Neural cell (in vitro differentiated cells): ENCODE measurements at regions not wholly inside any gene's neighbourhood (a gene's known extent, or its start where the extent isn't known, plus 50 kb on each side); places are given as distances from the start of the nearest gene placed in this dataset.
A peak's percentile ranks its signal among the peaks of the same experiment; 100 is the strongest.

Experiments
- H2AFZ ChIP-seq: fragments of 200-600, 300-800 bp; sonication (generic), shearing (Covaris generic); 2 replicates; pipeline ENCODE4 v1.6.0; 2014; ENCODE audit warnings: low read depth, mild to moderate bottlenecking, antibody characterized with exemption, low read length, moderate library complexity
- H3F3A ChIP-seq: fragments of 200-600 bp; shearing (Covaris generic); 2 replicates; pipeline ENCODE4 v1.6.1; 2016; ENCODE audit warnings: mild to moderate bottlenecking, moderate library complexity, mixed read lengths, antibody characterized with exemption, low read length; ENCODE audit not compliant: insufficient read depth, poor library complexity, severe bottlenecking
- H3K27ac ChIP-seq: fragments of 200-600, 300-800 bp; sonication (generic), shearing (Covaris generic); 2 replicates; pipeline ENCODE4 v1.5.1; 2014; ENCODE audit warnings: mild to moderate bottlenecking, low read length, moderate library complexity
- H3K27me3 ChIP-seq: fragments of 300-800, 200-600 bp; sonication (generic), shearing (Covaris generic); 2 replicates; pipeline ENCODE4 v1.6.0; 2014; ENCODE audit warnings: mild to moderate bottlenecking, low read depth, low read length, moderate library complexity; ENCODE audit not compliant: insufficient read depth
- H3K36me3 ChIP-seq: fragments of 300-800, 200-600 bp; sonication (generic), shearing (Covaris generic); 2 replicates; pipeline ENCODE4 v1.5.1; 2014; ENCODE audit warnings: mild to moderate bottlenecking, antibody characterized with exemption, low read length, moderate library complexity; ENCODE audit not compliant: insufficient read depth
- H3K4me2 ChIP-seq: fragments of 300-800, 200-600 bp; sonication (generic), shearing (Covaris generic); 2 replicates; pipeline ENCODE4 v1.6.0; 2014; ENCODE audit warnings: mild to moderate bottlenecking, low read length
- H3K4me3 ChIP-seq: fragments of 300-800, 200-600 bp; sonication (generic), shearing (Covaris generic); 2 replicates; pipeline ENCODE4 v1.5.1; 2014; ENCODE audit warnings: mild to moderate bottlenecking, low read length, moderate library complexity
- H3K79me2 ChIP-seq: fragments of 200-600 bp; shearing (Covaris generic); replicated peaks from 2 replicates; pipeline ENCODE4 v1.6.0; 2014; ENCODE audit warnings: mild to moderate bottlenecking, low read length, moderate library complexity; ENCODE audit not compliant: insufficient read depth
- H3K9ac ChIP-seq: fragments of 300-800, 200-600 bp; sonication (generic), shearing (Covaris generic); 2 replicates; pipeline ENCODE4 v1.6.1; 2016; ENCODE audit warnings: mild to moderate bottlenecking, low read length, mixed read lengths
- H3K9me2 ChIP-seq: fragments of 200-600 bp; shearing (Covaris generic); 2 replicates; pipeline ENCODE4 v1.6.1; 2016; ENCODE audit warnings: mild to moderate bottlenecking, low read length, mixed read lengths; ENCODE audit not compliant: insufficient read depth
- H3K9me3 ChIP-seq: fragments of 200-600, 300-800 bp; sonication (generic), shearing (Covaris generic); 2 replicates; pipeline ENCODE4 v1.6.1; 2016; ENCODE audit warnings: mild to moderate bottlenecking, mixed run types, low read length, moderate library complexity, mixed read lengths
- H4K20me1 ChIP-seq: fragments of 200-600 bp; shearing (Covaris generic); 2 replicates; pipeline ENCODE4 v1.6.1; 2016; ENCODE audit warnings: mild to moderate bottlenecking, mixed run types; ENCODE audit not compliant: insufficient read depth
- CTCF ChIP-seq: fragments of 450-650 bp; IDR thresholded peaks from 2 replicates; pipeline ENCODE4 v1.5.1; 2014; ENCODE audit warnings: antibody characterized with exemption, mild to moderate bottlenecking, moderate library complexity; ENCODE audit not compliant: poor library complexity, severe bottlenecking
- EP300 ChIP-seq: fragments of 450-650 bp; conservative IDR thresholded peaks from 2 replicates; pipeline ENCODE4 v1.6.1; 2014; ENCODE audit warnings: antibody characterized with exemption, mild to moderate bottlenecking, moderate library complexity; ENCODE audit not compliant: poor library complexity, severe bottlenecking
- EZH2 ChIP-seq: fragments of 200-600, 300-800 bp; shearing (Covaris generic), sonication (generic); IDR thresholded peaks from 2 replicates; pipeline ENCODE4 v1.6.1; 2014; ENCODE audit warnings: antibody characterized with exemption, low read length, borderline replicate concordance, mild to moderate bottlenecking; ENCODE audit not compliant: insufficient read depth, poor library complexity, severe bottlenecking
- MXI1 ChIP-seq: fragments of 450-650 bp; conservative IDR thresholded peaks from 2 replicates; pipeline ENCODE4 v1.6.1; 2014; ENCODE audit warnings: antibody characterized with exemption, mild to moderate bottlenecking; ENCODE audit not compliant: poor library complexity, severe bottlenecking
- POLR2AphosphoS5 ChIP-seq: IDR thresholded peaks from 2 replicates; pipeline ENCODE4 v1.6.1; 2012
- RAD21 ChIP-seq: fragments of 450-650 bp; conservative IDR thresholded peaks from 2 replicates; pipeline ENCODE4 v1.6.1; 2014; ENCODE audit warnings: antibody characterized with exemption, mild to moderate bottlenecking, moderate library complexity
- REST ChIP-seq: IDR thresholded peaks from 2 replicates; pipeline ENCODE4 v1.6.1; 2012; ENCODE audit warnings: borderline replicate concordance
- SMC3 ChIP-seq: fragments of 450-650 bp; conservative IDR thresholded peaks from 2 replicates; pipeline ENCODE4 v1.6.1; 2014; ENCODE audit warnings: antibody characterized with exemption, mild to moderate bottlenecking, moderate library complexity; ENCODE audit not compliant: poor library complexity
- TAF1 ChIP-seq: IDR thresholded peaks from 2 replicates; pipeline ENCODE4 v1.6.1; 2012; ENCODE audit warnings: low read depth

- no peaks in the 10 kb centered on the region for H3K27me3 ChIP-seq
- no peaks in the 10 kb centered on the region for H4K20me1 ChIP-seq
- H3K36me3 ChIP-seq, result no peaks in the 10 kb centered on the region
- H3K4me2 ChIP-seq, result no peak overlapping the region
- H3K4me3 ChIP-seq, result no peak overlapping the region
- H3F3A ChIP-seq, result no peaks in the 10 kb centered on the region
- H3K79me2 ChIP-seq, result no peaks in the 10 kb centered on the region
- peak overlapping the region; percentile 58 for H3K27ac ChIP-seq
- H3K9ac ChIP-seq, result no peak overlapping the region
- H3K9me2 ChIP-seq, result no peaks in the 10 kb centered on the region
- no peaks in the 10 kb centered on the region for H3K9me3 ChIP-seq
- no peak for TF ChIP-seq CTCF
- TF ChIP-seq EP300, result no peak
- no peak for TF ChIP-seq MXI1
- TF ChIP-seq SMC3, result no peak
- no peak for TF ChIP-seq REST
- no peak for TF ChIP-seq TAF1
- H2AFZ ChIP-seq, result no peak overlapping the region
Observed at GRCh38 chr6:40705354-40705753, 118.2 kb upstream of the LRFN2 start.

GRCh38 chr6:40701352-40702007 is 114.3 kb upstream of the LRFN2 start:
- Histone ChIP-seq H3K79me2 (no peaks in the 10 kb centered on the region), H3F3A (no peaks in the 10 kb centered on the region), H3K4me3 (no peak overlapping the region), H3K9me3 (no peaks in the 10 kb centered on the region), H4K20me1 (no peaks in the 10 kb centered on the region), H3K9me2 (no peaks in the 10 kb centered on the region), H3K27ac (no peak overlapping the region), H3K4me2 (no peak overlapping the region), H3K27me3 (no peaks in the 10 kb centered on the region), H3K36me3 (no peaks in the 10 kb centered on the region), H3K9ac (no peak overlapping the region), H2AFZ (no peak overlapping the region)
- no peak for TF ChIP-seq POLR2AphosphoS5
- no peak for TF ChIP-seq CTCF
- TF ChIP-seq REST, result no peak
- no peak for TF ChIP-seq RAD21
- no peak for TF ChIP-seq TAF1
- TF ChIP-seq SMC3, result no peak
- no peak for TF ChIP-seq EZH2
- TF ChIP-seq EP300, result no peak
- no peak for TF ChIP-seq MXI1
